ENCODE measurements at regions not wholly inside any gene's neighbourhood (a gene's known extent, or its start where the extent isn't known, plus 50 kb on each side); places are given as distances from the start of the nearest gene placed in this dataset.
"Not testable (repeated sequence)": the region's sequence is repeated elsewhere in the genome, so short reads cannot be mapped to it uniquely, and the experiment has no call there.

DNA sequence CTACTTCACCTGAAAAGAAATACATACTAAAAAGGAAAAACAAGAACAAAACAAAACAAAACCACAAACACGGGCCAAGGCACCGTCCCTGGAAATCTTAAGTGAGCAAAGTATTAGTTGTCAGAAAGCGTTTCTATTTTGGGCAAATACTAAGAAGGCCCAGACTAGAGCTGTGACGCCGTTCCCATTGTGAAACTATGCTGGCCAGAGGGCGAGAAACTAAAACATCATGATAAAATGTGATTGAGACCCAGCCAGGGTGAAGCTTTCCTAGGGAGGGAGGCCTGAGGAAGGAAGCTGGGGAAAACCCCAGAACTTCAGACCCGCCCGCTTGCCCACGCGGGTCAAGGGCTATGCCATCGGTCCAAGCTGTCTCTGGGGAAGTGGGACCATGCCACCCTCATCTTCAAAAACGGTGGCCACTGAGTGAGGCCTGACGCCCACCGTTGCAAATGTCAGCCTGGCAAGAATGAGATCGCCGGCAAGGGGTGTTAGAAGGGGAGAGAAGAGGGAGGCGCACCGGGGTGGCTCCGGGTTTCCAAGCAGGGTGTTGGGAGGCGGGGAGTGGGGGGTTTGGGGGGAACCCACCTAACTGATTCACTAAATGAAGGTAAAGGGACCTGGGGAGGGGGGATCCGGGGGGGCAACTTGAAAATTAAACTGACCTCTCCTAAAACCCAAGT lies 1950.9 kb upstream of the DEFB115 start:
- no peaks in the 10 kb centered on the region for H3K27me3 Mint-ChIP-seq
- no peaks in the 10 kb centered on the region for H3K4me1 Mint-ChIP-seq (ENCODE audit: low read depth)
- TF ChIP-seq, protein P1, sequence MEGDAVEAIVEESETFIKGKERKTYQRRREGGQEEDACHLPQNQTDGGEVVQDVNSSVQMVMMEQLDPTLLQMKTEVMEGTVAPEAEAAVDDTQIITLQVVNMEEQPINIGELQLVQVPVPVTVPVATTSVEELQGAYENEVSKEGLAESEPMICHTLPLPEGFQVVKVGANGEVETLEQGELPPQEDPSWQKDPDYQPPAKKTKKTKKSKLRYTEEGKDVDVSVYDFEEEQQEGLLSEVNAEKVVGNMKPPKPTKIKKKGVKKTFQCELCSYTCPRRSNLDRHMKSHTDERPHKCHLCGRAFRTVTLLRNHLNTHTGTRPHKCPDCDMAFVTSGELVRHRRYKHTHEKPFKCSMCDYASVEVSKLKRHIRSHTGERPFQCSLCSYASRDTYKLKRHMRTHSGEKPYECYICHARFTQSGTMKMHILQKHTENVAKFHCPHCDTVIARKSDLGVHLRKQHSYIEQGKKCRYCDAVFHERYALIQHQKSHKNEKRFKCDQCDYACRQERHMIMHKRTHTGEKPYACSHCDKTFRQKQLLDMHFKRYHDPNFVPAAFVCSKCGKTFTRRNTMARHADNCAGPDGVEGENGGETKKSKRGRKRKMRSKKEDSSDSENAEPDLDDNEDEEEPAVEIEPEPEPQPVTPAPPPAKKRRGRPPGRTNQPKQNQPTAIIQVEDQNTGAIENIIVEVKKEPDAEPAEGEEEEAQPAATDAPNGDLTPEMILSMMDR (IDR thresholded peaks at IDR 0.05; ENCODE audit: unreplicated experiment): no peak
- H3K9me3 Mint-ChIP-seq (ENCODE audit: low read depth): peaks cover 53% of the 10 kb centered on the region
- H3K36me3 Mint-ChIP-seq (ENCODE audit: insufficient read depth): peaks cover 24% of the 10 kb centered on the region
- H3K4me3 Mint-ChIP-seq (ENCODE audit: low read depth): no peak overlapping the region
- DNase-seq (ENCODE audit: low spot score, unreplicated experiment): no peak
- H3K27ac Mint-ChIP-seq: no peak overlapping the region

DNA sequence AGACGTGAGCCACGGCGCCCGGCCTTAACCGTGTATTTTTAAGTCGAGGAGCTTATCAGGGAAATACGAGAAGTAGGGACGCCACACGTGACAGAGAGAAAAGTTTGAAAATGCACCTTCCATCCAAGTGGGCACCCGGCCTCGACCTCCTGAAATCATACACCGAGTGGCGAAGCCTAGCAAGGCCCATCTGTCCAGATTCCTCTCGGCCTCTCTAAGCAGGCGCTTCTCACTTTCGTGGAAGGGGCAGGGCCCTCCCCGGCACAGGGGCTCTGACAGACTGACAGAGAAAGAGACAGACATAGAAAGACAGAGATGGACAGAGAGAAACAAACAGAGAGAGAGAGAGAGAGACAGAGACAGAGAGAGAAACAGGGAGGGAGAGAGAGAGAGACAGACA lies 1950.0 kb upstream of the DEFB115 start:
- Mint-ChIP-seq H3K36me3 (ENCODE audit: insufficient read depth) (peaks cover 24% of the 10 kb centered on the region), H3K9me3 (ENCODE audit: low read depth) (peaks cover 59% of the 10 kb centered on the region)
- DNase-seq (ENCODE audit: low spot score, unreplicated experiment); H3K27me3 Mint-ChIP-seq; H3K4me3 Mint-ChIP-seq (ENCODE audit: low read depth); H3K27ac Mint-ChIP-seq; H3K4me1 Mint-ChIP-seq (ENCODE audit: low read depth): not testable (repeated sequence)

DNA sequence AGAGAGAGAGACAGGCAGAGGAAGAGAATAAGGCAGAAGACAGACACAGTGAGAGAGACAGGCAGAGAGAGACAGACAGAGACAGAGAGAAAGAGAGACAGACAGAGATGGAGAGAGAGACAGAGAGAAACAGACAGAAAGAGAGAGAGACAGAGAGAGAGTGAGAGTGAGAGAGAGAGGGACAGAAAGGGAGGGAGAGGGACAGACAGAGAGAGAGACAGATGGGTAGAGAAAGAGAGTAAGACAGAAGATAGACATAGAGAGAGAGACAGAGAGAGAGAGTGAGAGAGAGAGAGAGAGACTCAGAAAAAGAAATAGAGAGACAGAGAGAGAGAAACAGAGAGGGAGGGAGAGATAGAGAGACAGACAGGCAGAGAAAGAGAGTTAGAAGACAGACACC lies 1948.5 kb upstream of the DEFB115 start:
- H3K36me3 Mint-ChIP-seq (ENCODE audit: insufficient read depth): peaks cover 24% of the 10 kb centered on the region
- not testable (repeated sequence) for H3K4me3 Mint-ChIP-seq (ENCODE audit: low read depth); H3K27ac Mint-ChIP-seq; H3K4me1 Mint-ChIP-seq (ENCODE audit: low read depth); H3K27me3 Mint-ChIP-seq; DNase-seq (ENCODE audit: low spot score, unreplicated experiment)
- H3K9me3 Mint-ChIP-seq (ENCODE audit: low read depth): peaks cover 63% of the 10 kb centered on the region

DNA sequence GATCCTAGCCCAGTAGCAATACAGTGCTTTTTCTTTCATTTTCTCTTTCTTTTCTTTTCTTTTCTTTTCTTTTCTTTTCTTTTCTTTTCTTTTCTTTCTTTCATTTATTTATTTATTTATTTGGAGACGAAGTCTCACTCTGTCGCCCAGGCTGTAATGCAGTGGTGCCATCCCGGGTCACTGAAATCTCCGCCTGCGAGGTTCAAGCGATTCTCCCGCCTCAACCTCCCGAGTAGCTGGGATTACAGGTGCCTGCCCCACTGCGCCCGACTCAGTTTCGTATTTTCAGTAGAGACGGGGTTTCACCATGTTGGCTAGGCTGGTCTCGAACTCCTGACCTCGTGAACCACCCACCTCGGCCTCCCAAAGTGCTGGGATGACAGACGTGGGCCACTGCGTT lies 1948.0 kb upstream of the DEFB115 start:
- not testable (repeated sequence) for H3K4me3 Mint-ChIP-seq (ENCODE audit: low read depth); DNase-seq (ENCODE audit: low spot score, unreplicated experiment); H3K4me1 Mint-ChIP-seq (ENCODE audit: low read depth); H3K27ac Mint-ChIP-seq; H3K27me3 Mint-ChIP-seq
- H3K36me3 Mint-ChIP-seq (ENCODE audit: insufficient read depth): peaks cover 25% of the 10 kb centered on the region
- H3K9me3 Mint-ChIP-seq (ENCODE audit: low read depth): peaks cover 65% of the 10 kb centered on the region

DNA sequence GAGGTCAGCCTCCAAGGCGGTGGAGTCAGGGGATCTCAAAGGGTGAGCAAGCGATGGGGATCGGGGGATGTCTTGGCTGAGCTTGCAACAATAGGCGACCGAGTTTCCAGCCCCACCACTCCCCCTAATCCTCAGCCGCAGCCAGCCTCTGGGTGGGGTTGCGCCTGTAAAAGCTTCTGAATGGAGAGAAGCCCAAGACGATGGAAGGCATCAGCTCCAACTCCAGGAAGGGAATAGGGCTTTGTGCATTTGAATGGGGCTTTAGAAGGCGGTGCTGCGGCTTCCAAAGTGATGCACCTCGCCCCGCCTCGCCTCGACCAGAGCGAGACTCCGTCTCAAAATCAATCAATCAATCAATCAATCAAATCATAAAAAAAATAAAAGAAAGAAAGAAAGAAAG lies 1946.4 kb upstream of the DEFB115 start:
- H3K27ac Mint-ChIP-seq; H3K4me1 Mint-ChIP-seq (ENCODE audit: low read depth); DNase-seq (ENCODE audit: low spot score, unreplicated experiment); H3K4me3 Mint-ChIP-seq (ENCODE audit: low read depth); H3K27me3 Mint-ChIP-seq: not testable (repeated sequence)
- Mint-ChIP-seq H3K36me3 (ENCODE audit: insufficient read depth) (peaks cover 14% of the 10 kb centered on the region), H3K9me3 (ENCODE audit: low read depth) (peaks cover 52% of the 10 kb centered on the region)

DNA sequence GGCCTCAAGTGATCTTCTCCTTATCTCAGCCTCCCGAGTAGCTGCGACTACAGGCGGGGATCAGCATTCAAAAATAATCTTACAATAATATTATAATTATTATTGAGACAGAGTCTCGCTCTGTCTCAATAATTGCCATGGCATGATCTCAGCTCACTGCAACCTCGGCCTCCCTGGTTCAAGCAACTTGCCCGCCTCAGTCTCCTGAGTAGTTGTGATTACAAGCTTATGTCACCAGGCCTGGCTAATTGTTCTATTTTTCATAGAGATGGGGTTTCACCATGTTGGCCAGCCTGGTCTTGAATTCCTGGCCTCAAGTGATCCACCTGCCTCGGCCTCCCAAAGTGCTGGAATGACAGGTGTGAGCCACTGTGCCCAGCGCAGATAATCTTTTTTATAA lies 1944.8 kb upstream of the DEFB115 start:
- Mint-ChIP-seq H3K9me3 (ENCODE audit: low read depth) (peaks cover 45% of the 10 kb centered on the region), H3K36me3 (ENCODE audit: insufficient read depth) (peaks cover 11% of the 10 kb centered on the region)
- H3K4me1 Mint-ChIP-seq (ENCODE audit: low read depth); H3K27ac Mint-ChIP-seq; H3K27me3 Mint-ChIP-seq; DNase-seq (ENCODE audit: low spot score, unreplicated experiment); H3K4me3 Mint-ChIP-seq (ENCODE audit: low read depth): not testable (repeated sequence)

DNA sequence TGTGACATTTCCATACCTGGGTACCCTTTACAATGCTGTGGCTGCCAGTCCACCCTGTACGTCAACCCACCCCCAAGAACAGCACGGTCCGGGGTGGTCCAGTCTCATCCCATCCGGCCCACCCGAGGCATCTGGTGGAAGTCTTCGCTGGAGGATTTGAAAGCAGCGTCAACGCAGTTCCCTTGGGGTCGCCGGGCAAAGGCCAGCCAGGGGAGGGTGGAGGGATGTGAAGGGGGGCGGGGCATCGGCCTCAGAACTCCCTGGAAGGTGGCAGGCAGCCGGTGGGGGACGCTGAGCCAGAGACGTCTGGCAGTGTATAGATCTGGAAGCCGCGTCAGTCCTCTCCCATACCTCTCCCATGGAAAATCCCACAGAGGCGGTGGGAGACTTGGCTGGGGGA lies 1944.0 kb upstream of the DEFB115 start:
- DNase-seq (ENCODE audit: low spot score, unreplicated experiment): no peak
- Mint-ChIP-seq H3K4me3 (ENCODE audit: low read depth) (no peak overlapping the region), H3K27me3 (no peaks in the 10 kb centered on the region), H3K4me1 (ENCODE audit: low read depth) (no peaks in the 10 kb centered on the region), H3K36me3 (ENCODE audit: insufficient read depth) (peaks cover 7% of the 10 kb centered on the region), H3K9me3 (ENCODE audit: low read depth) (peaks cover 39% of the 10 kb centered on the region), H3K27ac (no peak overlapping the region)
- TF ChIP-seq, protein P1 (IDR thresholded peaks at IDR 0.05; ENCODE audit: unreplicated experiment): no peak

DNA sequence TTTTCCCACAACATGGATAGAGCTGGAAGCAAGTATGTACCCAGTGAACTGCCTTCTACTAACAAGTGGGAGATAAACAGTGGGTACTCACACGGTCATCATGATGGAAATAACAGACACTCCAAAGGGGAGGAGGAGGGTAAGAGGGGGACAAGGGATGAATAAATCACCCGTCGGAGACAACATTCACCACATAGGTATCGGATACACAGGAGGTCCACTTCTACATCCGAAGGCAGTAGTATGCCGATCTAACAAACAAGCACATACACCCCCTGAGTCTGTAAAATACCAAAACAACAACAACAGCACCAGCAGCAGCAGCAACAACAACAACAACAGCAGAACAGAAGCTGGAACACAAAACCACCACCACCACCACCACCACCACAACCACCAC lies 1943.2 kb upstream of the DEFB115 start:
- Mint-ChIP-seq H3K9me3 (ENCODE audit: low read depth) (peaks cover 35% of the 10 kb centered on the region), H3K4me3 (ENCODE audit: low read depth) (no peak overlapping the region), H3K27me3 (no peaks in the 10 kb centered on the region), H3K36me3 (ENCODE audit: insufficient read depth) (peaks cover 4% of the 10 kb centered on the region), H3K27ac (no peak overlapping the region), H3K4me1 (ENCODE audit: low read depth) (no peaks in the 10 kb centered on the region)
- TF ChIP-seq, protein P1 (IDR thresholded peaks at IDR 0.05; ENCODE audit: unreplicated experiment): no peak
- DNase-seq (ENCODE audit: low spot score, unreplicated experiment): no peak

Data from progenitor cell of endocrine pancreas (in vitro differentiated cells).